SU-DHL-6 (cell line): ENCODE measurements at regions not wholly inside any gene's neighbourhood (a gene's known extent, or its start where the extent isn't known, plus 50 kb on each side); places are given as distances from the start of the nearest gene placed in this dataset.

Experiments used
- H2AFZ ChIP-seq: fragments of 200-600 bp; sonication (generic); 2 replicates; pipeline ENCODE4 v1.6.1; 2014; ENCODE audit warnings: low read depth, mild to moderate bottlenecking, moderate library complexity, mixed read lengths, antibody characterized with exemption, low read length; ENCODE audit not compliant: severe bottlenecking
- H3F3A ChIP-seq: fragments of 200-600 bp; shearing (Covaris generic); 2 replicates; pipeline ENCODE4 v1.6.0; 2016; ENCODE audit warnings: antibody characterized with exemption, mild to moderate bottlenecking; ENCODE audit not compliant: insufficient read depth
- H3K27ac ChIP-seq: fragments of 200-600 bp; sonication (generic); 2 replicates; pipeline ENCODE4 v1.5.1; 2016; ENCODE audit warnings: low read depth, mild to moderate bottlenecking, low read length, moderate library complexity, mixed read lengths
- H3K27me3 ChIP-seq: fragments of 200-600 bp; sonication (generic), shearing (Covaris generic); 2 replicates; pipeline ENCODE4 v1.6.0; 2014; ENCODE audit warnings: mild to moderate bottlenecking, low read length
- H3K36me3 ChIP-seq: fragments of 200-600 bp; sonication (generic); 2 replicates; pipeline ENCODE4 v1.6.1; 2014; ENCODE audit warnings: mild to moderate bottlenecking, low read length, mixed read lengths
- H3K4me2 ChIP-seq: fragments of 300-600, 200-600 bp; shearing (Covaris generic), sonication (generic); 2 replicates; pipeline ENCODE4 v1.6.0; 2014; ENCODE audit warnings: low read length, low read depth, mild to moderate bottlenecking; ENCODE audit not compliant: poor library complexity, severe bottlenecking
- H3K4me3 ChIP-seq: fragments of 200-600 bp; sonication (generic); 2 replicates; pipeline ENCODE4 v1.5.1; 2014; ENCODE audit warnings: antibody characterized with exemption, low read length, mild to moderate bottlenecking, mixed read lengths; ENCODE audit not compliant: insufficient read depth, poor library complexity, severe bottlenecking
- H3K79me2 ChIP-seq: fragments of 200-600 bp; sonication (generic); 2 replicates; pipeline ENCODE4 v1.6.1; 2014; ENCODE audit warnings: mild to moderate bottlenecking, low read length, moderate library complexity; ENCODE audit not compliant: insufficient read depth
- H3K9ac ChIP-seq: fragments of 200-600 bp; sonication (generic); 2 replicates; pipeline ENCODE4 v1.7.0; 2014; ENCODE audit warnings: mild to moderate bottlenecking, low read length
- H3K9me2 ChIP-seq: fragments of 200-600 bp; sonication (generic); replicated peaks from 2 replicates; pipeline ENCODE4 v1.6.1; 2014; ENCODE audit warnings: low read length; ENCODE audit not compliant: insufficient read depth
- H3K9me3 ChIP-seq: fragments of 200-600 bp; sonication (generic); 2 replicates; pipeline ENCODE4 v1.6.1; 2014; ENCODE audit warnings: low read length, mixed read lengths; ENCODE audit not compliant: insufficient read depth
- H4K20me1 ChIP-seq: fragments of 200-600 bp; sonication (generic); 2 replicates; pipeline ENCODE4 v1.6.1; 2014; ENCODE audit warnings: low read depth, mild to moderate bottlenecking, antibody characterized with exemption, low read length, moderate library complexity, mixed read lengths
- EZH2phosphoT487 ChIP-seq: fragments of 200-600 bp; sonication (generic), shearing (Covaris generic); conservative IDR thresholded peaks from 2 replicates; pipeline ENCODE4 v1.6.1; 2018; ENCODE audit warnings: mild to moderate bottlenecking, antibody characterized with exemption, low read length, moderate library complexity, mixed read lengths
- TF ChIP-seq, protein P1 (sequence below): fragments of 200-600 bp; sonication (generic); IDR thresholded peaks from one replicate; pipeline ENCODE4 v1.5.1; 2017; ENCODE audit warnings: antibody characterized with exemption, mild to moderate bottlenecking, low read length, moderate library complexity; ENCODE audit not compliant: insufficient read depth, poor library complexity, severe bottlenecking

- Histone ChIP-seq H3K27me3 (no peaks in the 10 kb centered on the region), H3K79me2 (no peaks in the 10 kb centered on the region), H3K4me3 (no peak overlapping the region), H3K36me3 (no peaks in the 10 kb centered on the region), H3K27ac (no peak overlapping the region), H3K4me2 (no peak overlapping the region), H3F3A (no peaks in the 10 kb centered on the region), H4K20me1 (no peaks in the 10 kb centered on the region), H3K9me2 (no peaks in the 10 kb centered on the region), H2AFZ (no peak overlapping the region), H3K9me3 (no peaks in the 10 kb centered on the region), H3K9ac (no peak overlapping the region)
- TF ChIP-seq, protein P1, sequence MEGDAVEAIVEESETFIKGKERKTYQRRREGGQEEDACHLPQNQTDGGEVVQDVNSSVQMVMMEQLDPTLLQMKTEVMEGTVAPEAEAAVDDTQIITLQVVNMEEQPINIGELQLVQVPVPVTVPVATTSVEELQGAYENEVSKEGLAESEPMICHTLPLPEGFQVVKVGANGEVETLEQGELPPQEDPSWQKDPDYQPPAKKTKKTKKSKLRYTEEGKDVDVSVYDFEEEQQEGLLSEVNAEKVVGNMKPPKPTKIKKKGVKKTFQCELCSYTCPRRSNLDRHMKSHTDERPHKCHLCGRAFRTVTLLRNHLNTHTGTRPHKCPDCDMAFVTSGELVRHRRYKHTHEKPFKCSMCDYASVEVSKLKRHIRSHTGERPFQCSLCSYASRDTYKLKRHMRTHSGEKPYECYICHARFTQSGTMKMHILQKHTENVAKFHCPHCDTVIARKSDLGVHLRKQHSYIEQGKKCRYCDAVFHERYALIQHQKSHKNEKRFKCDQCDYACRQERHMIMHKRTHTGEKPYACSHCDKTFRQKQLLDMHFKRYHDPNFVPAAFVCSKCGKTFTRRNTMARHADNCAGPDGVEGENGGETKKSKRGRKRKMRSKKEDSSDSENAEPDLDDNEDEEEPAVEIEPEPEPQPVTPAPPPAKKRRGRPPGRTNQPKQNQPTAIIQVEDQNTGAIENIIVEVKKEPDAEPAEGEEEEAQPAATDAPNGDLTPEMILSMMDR = no peak
- TF ChIP-seq EZH2phosphoT487 = no peak
Observed at GRCh38 chr5:52620315-52620714, 167.4 kb upstream of the ITGA1 start.

- Histone ChIP-seq H4K20me1 (no peaks in the 10 kb centered on the region), H2AFZ (no peak overlapping the region), H3K9me2 (no peaks in the 10 kb centered on the region), H3K36me3 (no peaks in the 10 kb centered on the region), H3K4me2 (no peak overlapping the region), H3K79me2 (no peaks in the 10 kb centered on the region), H3F3A (no peaks in the 10 kb centered on the region), H3K9me3 (no peaks in the 10 kb centered on the region), H3K4me3 (no peak overlapping the region), H3K27me3 (no peaks in the 10 kb centered on the region), H3K9ac (no peak overlapping the region), H3K27ac (no peak overlapping the region)
- TF ChIP-seq, protein P1 = no peak
- TF ChIP-seq EZH2phosphoT487 = no peak
Observed at GRCh38 chr5:52623291-52623690, 164.4 kb upstream of the ITGA1 start.

GRCh38 chr5:52624291-52624690, 163.4 kb upstream of the ITGA1 start:
- Histone ChIP-seq H3K27me3 (no peaks in the 10 kb centered on the region), H3K9ac (no peak overlapping the region), H3K4me2 (no peak overlapping the region), H3K79me2 (no peaks in the 10 kb centered on the region), H3K9me3 (no peaks in the 10 kb centered on the region), H3K36me3 (no peaks in the 10 kb centered on the region), H4K20me1 (no peaks in the 10 kb centered on the region), H3K4me3 (no peak overlapping the region), H3K27ac (no peak overlapping the region), H2AFZ (no peak overlapping the region), H3F3A (no peaks in the 10 kb centered on the region), H3K9me2 (no peaks in the 10 kb centered on the region)
- TF ChIP-seq EZH2phosphoT487 = no peak

GRCh38 chr5:52626312-52626711, 161.4 kb upstream of the ITGA1 start:
- Histone ChIP-seq H3K4me2 (no peak overlapping the region), H3K9me3 (no peaks in the 10 kb centered on the region), H3K9me2 (no peaks in the 10 kb centered on the region), H3K79me2 (no peaks in the 10 kb centered on the region), H3K4me3 (no peak overlapping the region), H2AFZ (no peak overlapping the region), H4K20me1 (no peaks in the 10 kb centered on the region), H3K27me3 (no peaks in the 10 kb centered on the region), H3K27ac (no peak overlapping the region), H3K9ac (no peak overlapping the region), H3F3A (no peaks in the 10 kb centered on the region), H3K36me3 (no peaks in the 10 kb centered on the region)
- TF ChIP-seq EZH2phosphoT487 = no peak
- TF ChIP-seq, protein P1 = no peak
